ENCODE measurements at regions not wholly inside any gene's neighbourhood (a gene's known extent, or its start where the extent isn't known, plus 50 kb on each side); places are given as distances from the start of the nearest gene placed in this dataset.
"Not testable (repeated sequence)": the region's sequence is repeated elsewhere in the genome, so short reads cannot be mapped to it uniquely, and the experiment has no call there.

DNA sequence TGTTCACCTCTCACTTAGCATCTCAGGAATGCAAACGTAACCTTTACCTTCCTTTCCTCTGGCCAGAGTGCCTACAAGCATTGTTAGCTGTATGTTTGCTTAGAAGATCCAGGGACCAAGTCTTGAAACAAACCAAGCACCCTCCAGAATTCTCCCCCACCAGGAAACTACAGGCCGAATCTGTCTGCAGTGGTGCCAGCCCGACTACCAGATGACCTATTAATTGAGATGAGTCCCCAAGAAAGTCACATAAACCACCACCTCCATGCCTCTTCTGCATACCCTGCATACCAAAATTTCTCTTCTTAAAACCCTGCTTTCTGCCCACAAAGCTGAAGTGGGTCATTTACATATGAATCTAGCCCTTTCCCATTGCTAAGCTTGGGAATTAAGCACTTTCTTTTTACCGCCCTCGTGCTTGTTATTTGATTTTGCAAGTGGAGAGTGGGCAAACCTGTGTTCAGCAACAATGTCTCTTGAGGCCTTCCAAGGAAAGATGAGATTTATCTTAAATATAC is 1239.1 kb downstream of the CDH12 start:
- no peak for DNase-seq (ENCODE audit: low spot score)

DNA sequence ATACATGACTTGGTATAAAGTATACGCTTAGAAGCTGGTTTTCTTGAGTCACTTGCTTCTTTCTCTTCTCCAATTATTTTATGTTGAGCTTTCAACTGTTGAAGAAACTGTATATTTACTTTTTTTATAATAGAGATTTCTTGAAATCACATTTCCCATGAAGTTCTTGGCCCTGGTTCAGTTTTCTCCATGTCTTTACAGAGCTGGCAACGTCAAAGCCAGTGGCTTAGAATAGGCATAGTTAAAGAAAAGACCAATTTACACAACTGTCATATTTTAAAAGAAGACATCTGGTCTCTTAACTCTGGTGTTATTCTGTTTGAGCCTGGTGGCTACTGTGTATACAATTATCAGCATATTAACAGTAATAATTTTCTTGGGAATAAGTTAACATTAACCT is 1249.3 kb downstream of the CDH12 start:
- DNase-seq (ENCODE audit: low spot score): no peak

DNA sequence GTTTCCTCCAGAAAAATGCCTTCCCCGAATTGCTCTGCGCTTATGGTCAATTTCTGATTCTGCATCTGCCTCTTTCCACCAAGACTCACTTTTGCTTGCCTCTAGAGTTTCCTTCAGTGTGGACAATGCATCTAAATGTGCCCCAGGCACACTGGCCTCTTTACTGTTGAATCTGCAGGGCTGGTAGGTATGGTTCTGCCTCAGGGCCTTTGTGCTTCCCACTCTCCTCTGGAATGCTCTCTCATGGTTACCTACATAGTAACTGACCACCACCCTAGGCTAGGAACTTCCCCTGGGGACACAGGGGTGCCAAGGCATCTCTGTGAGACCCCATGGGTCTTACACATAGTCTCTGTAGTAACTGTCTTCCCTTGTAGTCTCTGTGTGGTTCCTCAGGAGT is 1258.6 kb downstream of the CDH12 start:
- no peak for DNase-seq (ENCODE audit: low spot score)

DNA sequence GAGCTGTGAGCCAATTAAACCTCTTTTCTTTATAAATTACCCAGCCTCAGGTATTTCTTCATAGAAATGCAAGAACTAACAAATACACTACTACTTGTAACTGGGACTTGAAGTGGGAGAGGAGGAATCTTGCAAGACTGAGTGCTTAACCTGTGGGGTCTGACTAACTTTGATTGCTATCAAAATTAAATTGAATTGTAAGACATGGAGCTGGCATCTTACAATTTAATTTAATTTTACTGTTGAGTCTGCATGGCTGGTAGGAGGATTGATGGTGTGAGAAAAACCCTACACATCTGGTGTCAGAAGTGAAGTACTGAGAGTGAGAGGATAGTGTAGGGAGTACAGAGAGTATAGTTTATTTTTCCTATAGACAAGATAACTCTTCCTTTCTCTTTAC is 1259.9 kb downstream of the CDH12 start:
- DNase-seq (ENCODE audit: low spot score): no peak

DNA sequence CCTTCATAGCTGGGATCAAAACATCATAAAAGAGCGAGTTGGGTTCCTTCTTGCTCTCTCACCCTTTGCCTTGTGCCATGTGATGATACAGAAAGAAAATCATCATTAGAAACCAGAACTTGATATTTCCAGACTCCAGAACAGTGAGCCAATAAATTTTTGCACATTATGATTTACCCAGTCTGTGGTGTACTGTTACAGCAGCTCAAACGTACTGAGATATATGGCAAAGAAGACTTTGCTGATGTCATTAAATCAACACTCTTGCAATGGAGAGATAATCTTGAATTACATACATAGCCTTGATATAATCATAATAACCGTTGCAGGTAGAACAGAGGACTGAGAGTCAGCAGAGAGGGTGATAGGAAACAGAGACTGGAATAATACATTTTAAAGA is 1271.6 kb downstream of the CDH12 start:
- DNase-seq (ENCODE audit: low spot score): no peak

DNA sequence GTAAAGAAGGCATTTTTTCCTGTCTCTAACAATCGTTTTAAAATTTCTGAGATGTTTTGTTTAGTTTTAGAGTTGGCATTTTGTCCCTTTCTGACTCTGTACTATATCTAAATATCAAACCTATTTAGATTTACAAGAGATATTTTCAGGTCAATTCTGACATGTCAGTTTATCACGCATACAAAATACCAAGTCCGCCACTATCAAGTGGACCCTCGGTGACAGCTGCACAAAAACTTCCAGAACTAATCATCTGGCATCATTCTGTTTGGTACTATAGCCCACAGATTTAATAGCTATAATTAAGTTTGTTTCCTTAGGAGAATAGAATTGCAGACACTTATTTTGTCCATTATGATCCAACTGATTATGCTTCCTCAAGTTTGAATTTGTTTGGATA is 1278.2 kb downstream of the CDH12 start:
- no peak for DNase-seq (ENCODE audit: low spot score)

DNA sequence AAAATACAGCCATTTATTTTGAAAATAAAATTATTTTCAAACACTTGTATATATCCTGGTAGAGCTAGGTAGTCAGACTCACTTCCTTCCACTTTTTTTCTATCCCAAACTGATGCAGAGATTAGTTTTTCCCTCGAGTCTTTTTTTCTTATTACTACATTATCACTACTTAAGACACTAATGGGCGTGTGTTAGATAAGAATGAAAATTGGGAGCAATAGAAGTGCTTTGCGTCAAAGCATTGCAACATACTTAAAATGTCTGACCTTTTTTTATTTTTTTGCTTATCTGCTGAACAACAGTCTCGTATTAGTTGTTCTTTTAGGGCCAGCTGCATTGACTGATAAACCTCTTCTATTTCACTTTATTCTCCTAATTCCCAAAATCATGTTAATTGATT is 1278.7 kb downstream of the CDH12 start:
- DNase-seq (ENCODE audit: low spot score): no peak

DNA sequence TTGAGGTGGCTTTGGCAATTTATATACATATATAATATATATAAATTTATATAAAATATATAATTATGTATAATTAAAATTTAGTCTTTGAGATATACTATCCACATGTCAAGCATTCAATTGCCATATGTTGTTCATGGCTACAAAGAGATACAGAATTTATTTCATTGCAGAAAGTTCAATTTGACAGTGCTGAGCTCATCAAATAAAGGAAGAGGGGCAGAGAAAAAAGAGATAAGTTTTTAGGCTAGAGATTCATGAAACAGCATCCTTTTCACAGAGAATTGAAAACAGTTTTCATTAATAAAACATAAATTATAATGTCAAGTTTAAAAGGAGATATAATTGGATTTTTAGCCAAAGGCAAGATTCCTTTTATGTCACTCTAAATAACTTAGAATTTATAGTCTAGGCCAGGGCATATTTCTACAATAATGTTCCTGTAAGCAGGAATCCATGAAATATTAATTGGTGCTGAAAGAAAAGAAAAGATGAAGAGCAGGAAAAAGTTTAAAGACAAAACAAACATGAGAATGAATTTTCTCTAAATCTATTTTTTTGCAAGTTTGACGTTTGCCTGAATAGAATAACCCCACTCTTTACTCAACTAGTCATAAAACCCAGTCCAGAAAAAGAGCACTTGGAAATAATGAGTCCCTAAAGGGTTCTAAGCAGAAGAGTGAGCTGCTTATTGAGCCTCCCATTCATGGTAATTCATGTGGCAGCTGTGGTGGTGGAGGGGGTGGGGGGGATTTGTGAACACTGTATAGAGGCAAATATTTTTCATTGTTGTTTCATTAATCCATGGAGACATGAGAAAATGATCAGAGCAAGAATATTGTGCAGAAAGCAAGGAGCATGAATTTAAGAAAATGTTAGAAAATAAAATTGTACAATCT is 1279.5 kb downstream of the CDH12 start:
- DNase-seq (ENCODE audit: low spot score): no peak

DNA sequence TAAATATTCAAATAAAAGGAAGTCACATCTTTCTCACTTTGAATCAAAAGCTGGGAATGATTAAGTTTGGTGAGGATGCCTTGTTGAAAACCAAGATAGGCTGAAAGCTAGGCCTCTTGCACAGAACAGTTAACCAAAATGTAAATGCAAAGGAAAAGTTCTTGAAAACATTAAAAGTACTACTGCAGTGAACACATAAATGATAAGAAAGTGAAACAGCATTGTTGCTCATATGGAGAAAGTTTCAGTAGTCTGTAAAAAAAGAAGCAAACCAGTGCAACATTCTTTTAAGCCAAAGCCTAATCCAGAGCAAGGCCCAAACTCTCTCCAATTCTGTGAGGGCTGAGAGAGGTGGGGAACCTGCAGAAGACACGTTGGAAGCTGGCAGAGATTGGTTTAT is 1281.9 kb downstream of the CDH12 start:
- not testable (repeated sequence) for DNase-seq (ENCODE audit: low spot score)

DNA sequence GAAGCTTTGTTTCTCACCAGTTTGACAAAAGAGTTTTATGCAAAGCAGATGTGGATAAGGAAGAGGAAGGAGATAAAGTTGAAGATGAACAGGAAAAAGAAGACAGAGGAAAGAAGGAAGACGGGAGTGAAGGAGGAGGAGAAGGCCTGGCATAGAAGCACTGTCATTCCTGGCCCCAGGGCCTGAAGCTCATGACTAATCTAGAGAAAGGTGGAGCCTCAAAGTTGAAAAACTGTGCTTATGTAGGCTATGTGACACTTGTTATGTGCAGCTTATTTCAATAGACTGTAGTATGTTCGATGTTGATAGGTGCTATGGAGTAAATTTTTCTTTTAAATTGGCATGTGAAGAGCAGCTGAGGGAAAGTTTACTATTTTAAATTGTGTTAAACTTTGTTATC is 1294.0 kb downstream of the CDH12 start:
- not testable (repeated sequence) for DNase-seq (ENCODE audit: low spot score)

DNA sequence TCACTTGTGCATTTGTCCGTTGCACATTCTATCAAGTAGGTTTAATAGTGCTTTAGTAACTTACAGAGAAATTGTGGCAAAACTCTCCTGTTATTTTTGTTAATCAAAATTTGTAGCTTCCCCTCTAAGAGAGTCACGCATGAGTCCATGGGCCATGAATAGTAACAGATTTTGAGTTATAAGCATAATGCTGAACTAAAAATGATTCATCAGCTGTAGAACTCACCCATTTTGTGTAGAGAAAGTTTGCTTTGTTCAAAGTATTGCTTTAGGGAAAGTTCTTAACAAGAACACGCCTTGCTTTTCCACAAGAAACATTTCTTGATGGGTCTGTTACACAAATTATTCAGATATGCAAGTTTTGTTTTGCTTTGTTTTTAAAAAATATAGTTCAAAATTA is 1300.9 kb downstream of the CDH12 start:
- not testable (repeated sequence) for DNase-seq (ENCODE audit: low spot score)

DNA sequence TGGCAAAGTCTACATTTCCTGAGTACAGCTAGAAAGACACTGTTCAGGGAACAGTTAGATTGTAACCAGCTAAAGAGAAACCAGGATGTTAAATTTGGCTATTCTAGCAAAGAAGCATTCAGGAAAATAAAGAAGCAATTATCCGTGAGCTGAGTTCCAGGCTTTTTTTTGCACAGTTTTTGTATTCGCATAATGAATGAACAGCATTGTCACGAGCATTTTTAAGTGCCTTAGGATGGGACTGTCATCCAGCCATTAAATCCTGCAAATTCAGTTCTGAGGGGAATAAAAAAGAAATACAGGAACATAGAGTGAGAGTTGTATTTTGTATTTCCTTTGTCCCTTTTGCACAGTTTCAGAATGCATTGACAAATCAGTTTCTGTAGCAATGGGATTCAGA is 1302.2 kb downstream of the CDH12 start:
- not testable (repeated sequence) for DNase-seq (ENCODE audit: low spot score)

DNA sequence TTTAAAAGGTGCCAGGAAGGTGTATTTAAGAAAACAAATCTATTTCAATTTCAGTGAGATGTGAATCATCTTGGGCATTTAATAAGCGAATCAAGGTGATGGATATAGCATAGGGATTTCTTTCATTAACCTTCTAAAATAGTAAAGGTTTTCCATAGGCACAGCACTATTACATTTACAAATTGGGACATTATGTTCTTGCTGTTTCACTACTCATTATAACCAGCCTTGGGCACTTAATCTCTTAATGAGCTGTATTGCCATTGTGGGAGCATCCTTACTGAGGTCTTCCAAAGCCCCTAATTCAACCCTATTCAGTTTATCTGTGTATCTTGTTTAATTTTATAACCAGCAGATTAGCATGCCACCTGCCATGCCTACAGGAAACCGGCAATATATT is 1305.5 kb downstream of the CDH12 start:
- not testable (repeated sequence) for DNase-seq (ENCODE audit: low spot score)

DNA sequence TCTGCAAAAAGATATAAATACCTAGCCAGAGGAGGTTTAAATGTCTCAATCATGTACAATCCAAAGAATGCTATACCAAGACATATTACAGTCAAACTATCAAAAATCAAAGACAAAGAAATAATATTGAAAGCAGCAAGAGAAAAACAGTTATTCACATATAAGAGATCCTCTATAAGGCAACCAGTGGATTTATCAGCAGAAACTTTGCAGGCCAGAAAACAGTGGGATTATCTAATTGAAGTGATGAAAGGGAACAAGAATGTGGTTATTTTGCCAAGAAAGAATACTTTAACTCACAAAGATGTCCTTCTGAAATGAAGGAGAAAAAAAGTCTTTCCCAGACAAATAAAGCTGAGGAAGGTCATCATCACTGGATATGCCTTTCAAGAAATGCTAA is 1318.0 kb downstream of the CDH12 start:
- not testable (repeated sequence) for DNase-seq (ENCODE audit: low spot score)

DNA sequence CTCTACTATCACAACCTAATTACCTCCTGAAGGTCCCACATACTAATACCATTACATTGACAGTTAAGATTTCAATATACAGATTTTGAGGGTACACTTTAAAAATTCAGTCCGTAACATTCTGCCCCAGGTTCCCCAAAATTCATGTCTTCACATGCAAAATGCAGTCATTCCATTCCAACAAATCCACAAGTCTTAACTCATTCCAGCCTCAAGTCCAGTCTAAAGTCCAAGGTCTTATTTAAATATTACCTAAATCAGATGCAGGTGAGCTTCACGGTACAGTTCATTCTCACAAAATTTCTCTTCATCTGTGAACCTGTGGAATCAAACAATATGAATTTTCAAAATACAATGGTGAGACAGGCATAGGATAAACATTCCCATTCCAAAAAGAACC is 1332.0 kb downstream of the CDH12 start:
- not testable (repeated sequence) for DNase-seq (ENCODE audit: low spot score)

DNA sequence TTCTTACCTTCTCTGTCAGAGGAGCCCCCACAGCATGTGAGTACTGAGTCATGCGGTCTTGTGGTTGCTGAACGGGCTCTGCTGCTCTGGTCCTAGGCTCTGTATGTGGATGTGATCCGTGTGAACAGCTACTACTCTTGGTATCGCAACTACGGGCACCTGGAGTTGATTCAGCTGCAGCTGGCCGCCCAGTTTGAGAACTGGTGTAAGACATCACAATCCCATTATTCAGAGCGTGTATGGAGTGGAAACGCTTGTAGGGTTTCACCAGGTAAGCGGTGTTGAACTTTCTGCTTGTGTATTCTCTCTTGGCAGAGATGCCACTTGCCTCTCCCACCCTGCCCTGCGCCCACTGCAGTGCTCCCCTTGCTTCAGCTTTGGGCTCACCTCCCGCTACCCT is 1356.2 kb downstream of the CDH12 start:
- DNase-seq (ENCODE audit: low spot score): not testable (repeated sequence)

DNA sequence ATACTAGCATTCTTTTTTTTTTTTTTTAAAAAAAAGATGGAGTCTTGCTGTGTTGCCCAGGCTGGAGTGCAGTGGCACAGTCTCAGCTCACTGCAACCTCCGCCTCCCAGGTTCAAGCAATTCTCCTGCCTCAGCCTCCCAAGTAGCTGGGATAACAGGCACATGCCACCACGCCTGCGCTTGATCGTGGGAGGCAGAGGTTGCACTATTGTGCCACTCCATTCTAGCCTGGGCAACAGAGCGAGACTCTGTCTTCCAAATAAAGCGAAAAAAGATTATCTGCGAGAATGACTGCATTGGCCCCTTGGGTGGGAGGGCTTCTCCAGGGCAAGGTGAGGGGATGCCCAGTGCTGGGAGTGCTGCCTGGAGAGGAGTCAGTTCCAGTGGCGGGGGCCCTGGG is 1357.1 kb downstream of the CDH12 start:
- DNase-seq (ENCODE audit: low spot score): not testable (repeated sequence)

DNA sequence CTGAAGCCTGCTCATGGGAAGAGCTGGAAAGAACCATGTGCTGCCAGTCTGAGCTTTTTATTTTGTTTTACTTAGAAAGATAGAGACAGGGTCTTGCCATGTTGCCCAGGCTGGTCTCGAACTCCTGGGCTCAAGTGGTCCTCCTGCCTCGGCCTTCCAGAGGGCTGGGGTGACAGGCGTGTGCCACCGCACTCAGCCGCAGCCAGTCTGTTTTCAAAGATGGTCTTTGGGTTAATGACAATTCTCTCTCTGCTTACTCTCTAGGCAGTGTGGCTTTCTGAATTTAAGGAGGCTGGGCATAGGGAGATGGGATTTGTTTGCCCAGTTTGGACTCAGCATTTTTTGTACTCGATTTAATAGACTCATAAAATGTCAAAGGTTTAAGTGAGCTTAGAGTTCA is 1357.9 kb downstream of the CDH12 start:
- not testable (repeated sequence) for DNase-seq (ENCODE audit: low spot score)

DNA sequence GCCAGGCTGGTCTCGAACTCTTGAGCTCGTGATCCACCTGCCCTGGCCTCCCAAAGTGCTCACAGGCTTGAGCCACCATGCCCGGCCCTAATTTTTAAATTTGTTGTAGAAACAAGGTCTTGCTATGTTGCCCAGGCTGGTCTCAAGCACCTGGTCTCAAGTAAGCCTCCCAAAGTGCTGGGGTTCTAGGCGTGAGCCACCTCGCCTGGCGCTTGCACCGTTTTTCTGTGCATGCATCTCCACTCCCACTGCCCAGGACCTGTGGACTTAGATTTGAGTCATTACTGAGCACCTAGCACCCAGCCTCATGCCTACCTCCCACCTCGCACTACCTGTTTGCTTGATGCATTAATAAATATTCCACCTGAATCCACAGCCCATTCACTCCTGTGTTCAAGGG is 1359.1 kb downstream of the CDH12 start:
- not testable (repeated sequence) for DNase-seq (ENCODE audit: low spot score)

DNA sequence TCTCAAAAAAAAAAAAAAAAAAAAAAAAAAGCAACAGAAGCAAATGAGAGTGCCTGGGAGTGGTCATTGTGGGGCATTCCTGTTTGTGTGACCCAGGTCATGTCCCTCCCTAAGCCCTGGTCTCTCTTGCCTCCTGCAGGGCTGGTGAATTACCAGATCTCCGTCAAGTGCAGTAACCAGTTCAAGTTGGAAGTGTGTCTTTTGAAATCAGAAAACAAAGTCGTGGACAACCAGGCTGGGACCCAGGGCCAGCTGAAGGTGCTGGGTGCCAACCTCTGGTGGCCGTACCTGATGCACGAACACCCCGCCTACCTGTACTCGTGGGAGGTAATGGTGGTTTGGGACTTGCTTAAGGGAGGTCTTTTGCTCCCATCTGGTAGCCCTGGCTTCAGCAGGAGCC is 1362.0 kb downstream of the CDH12 start:
- DNase-seq (ENCODE audit: low spot score): not testable (repeated sequence)

DNA sequence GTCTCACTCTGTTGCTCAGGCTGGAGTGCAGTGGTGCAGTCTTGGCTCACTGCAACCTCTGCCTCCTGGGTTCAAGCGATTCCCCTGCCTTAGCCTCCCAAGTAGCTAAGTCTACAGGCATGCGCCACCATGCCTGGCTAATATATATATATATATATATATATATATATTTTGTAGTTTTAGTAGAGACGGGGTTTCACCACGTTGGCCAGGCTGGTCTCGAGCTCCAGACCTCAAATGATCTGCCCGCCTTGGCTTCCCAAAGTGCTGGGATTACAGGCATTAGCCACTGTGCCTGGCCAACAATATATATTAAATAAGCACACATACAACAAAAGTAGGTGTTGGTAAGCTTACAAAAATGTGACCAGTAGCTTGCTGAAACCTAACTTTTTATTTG is 1364.3 kb downstream of the CDH12 start:
- DNase-seq (ENCODE audit: low spot score): not testable (repeated sequence)

DNA sequence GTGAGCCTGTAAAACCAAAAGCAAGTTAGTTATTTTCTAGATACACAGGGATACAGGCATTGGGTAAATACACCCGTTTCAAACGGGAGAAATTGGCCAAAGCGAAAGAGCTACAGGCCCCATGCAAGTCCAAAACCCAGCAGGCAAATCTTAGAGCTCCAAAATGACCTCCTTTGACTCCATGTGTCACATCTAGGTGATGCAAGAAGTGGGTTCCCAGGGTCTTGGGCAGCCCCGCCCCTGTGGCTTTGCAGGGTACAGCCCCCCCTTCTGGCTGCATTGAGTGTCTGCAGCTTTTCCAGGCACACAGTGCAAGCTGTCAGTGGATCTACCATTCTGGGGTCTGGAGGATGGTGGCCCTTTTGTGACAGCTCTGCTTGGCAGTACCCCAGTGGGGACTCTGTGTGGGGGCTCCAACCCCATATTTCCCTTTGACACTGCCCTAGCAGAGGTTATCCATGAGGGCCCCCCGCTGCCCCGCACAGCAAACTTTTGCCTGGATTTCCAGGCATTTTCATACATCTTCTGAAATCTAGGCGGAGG is 1367.6 kb downstream of the CDH12 start:
- DNase-seq (ENCODE audit: low spot score): not testable (repeated sequence)

DNA sequence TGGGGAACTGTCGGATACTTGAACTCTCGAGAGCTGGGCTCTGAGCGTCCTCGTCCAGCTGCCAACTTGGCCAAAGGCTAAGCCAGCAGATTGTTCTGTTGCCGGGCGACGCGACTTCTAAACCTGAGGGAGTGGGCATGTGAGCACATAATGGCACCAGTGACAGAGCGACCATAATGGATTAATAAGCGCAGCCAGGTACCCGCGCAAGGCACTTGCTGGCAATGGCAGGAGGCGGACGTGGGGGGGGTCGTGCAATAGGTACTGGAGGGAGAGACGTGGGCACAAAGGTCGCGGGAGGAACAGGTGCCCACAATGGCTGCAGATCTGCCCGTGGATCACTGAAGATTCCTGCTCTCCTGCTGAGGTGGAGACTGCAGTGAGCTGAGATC is 1368.7 kb downstream of the CDH12 start:
- DNase-seq (ENCODE audit: low spot score): not testable (repeated sequence)

All from HuH-7 (cell line).